Astrocyte of the spinal cord (primary cell): ENCODE measurements at regions not wholly inside any gene's neighbourhood (a gene's known extent, or its start where the extent isn't known, plus 50 kb on each side); places are given as distances from the start of the nearest gene placed in this dataset.

Source experiments
- DNase-seq: peaks from one replicate; pipeline ENCODE4 v3.0.0; 2011; ENCODE audit warnings: low read depth, low spot score
- H3K4me3 ChIP-seq: 2 replicates; pipeline ENCODE4 v1.5.1; 2011; ENCODE audit warnings: low read depth, mild to moderate bottlenecking, low read length, moderate library complexity
- in situ Hi-C: cut with HindIII; loops from 2 replicates; pipeline ENCODE4 v1.10.0; 2017; ENCODE audit warnings: low sequenced_read_pairs
- TF ChIP-seq, protein P1 (sequence below): IDR thresholded peaks from 2 replicates; pipeline ENCODE4 v1.5.1; 2012; ENCODE audit warnings: low read depth, mild to moderate bottlenecking, low read length, inconsistent platforms

DNA sequence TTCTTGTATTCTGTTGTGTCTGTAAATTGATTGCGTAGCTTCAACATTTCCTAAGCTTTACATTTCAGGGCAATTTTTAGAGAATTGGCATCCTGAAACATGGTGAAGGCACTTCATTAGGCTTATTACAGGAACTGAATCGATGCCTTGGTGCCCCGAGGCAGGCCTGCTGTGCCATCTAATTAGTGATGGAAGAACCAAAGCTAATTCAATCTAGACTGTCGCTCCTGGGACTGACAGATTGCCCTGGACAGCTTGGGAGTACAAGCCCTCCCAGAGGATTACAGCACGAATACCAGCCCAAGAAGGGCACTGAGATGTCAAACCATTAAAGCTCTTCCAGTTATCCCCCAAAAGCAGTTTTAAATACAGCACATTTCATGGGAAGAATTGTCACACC, 243.2 kb upstream of the ZC3H12C start:
- TF ChIP-seq, protein P1, sequence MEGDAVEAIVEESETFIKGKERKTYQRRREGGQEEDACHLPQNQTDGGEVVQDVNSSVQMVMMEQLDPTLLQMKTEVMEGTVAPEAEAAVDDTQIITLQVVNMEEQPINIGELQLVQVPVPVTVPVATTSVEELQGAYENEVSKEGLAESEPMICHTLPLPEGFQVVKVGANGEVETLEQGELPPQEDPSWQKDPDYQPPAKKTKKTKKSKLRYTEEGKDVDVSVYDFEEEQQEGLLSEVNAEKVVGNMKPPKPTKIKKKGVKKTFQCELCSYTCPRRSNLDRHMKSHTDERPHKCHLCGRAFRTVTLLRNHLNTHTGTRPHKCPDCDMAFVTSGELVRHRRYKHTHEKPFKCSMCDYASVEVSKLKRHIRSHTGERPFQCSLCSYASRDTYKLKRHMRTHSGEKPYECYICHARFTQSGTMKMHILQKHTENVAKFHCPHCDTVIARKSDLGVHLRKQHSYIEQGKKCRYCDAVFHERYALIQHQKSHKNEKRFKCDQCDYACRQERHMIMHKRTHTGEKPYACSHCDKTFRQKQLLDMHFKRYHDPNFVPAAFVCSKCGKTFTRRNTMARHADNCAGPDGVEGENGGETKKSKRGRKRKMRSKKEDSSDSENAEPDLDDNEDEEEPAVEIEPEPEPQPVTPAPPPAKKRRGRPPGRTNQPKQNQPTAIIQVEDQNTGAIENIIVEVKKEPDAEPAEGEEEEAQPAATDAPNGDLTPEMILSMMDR = no peak
- in situ Hi-C loops = no loop called here
- no peak overlapping the region for H3K4me3 ChIP-seq
- no peak for DNase-seq

DNA sequence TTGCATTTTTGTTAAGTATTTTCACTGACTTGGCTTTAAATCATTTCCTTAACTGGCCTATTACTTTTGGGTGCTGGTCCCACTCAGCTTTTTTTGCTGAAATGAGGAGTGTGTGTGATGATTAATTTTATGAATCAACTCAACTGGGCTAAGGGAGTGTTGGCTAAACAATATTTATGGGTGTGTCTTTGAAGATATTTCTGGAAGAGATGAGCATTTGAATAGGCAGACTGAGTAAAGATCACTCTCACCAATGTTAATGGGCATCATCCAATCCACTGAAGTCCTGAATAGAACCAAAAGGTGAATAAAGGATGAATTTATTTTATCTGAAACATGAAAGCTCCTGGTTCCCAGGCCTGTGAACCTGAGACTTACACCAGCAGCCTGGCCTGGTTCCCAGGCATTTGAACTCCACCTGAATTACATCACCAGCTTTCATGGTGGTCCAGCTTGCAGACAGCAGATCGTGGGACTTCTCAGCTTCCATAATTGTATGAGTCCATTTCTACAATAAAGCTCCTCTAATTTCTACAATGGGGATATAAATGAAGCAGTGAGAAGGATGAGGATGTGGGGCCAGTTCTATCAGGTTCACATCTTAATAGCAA, 241.3 kb upstream of the ZC3H12C start:
- no peak overlapping the region for H3K4me3 ChIP-seq
- DNase-seq = peak; percentile 31
- TF ChIP-seq, protein P1 = no peak
- in situ Hi-C loops = no loop called here

DNA sequence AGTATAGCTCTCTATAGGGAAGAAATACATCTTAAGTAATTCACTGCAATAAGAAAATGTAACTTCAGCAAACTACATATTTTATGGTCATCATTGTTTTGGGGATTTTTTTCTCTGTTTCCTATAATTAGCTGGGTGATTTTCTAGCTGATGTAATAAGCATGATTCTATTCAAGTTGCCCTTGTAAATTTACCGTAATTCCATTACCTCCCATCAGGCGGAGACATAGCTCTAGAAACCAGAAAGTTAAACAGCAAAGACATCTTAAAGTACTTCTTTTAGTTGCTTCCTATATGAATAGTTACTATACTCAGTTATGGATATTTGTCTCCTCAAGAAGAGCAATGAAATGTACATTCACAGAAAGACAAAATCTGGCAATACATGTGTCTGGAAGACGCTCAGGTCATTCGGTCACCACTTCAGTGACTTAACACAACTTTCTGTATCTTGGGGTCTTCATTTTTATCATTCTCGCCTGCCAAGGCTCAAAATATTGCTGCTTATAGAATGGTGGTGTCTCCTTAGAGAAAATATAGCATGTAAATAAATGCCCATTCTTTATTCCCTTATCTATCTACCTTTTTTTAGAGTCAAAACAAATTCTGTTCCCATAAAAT, 239.9 kb upstream of the ZC3H12C start:
- DNase-seq = peak; percentile 88
- TF ChIP-seq, protein P1 = peak; percentile 68
- in situ Hi-C loops = no loop called here
- no peak overlapping the region for H3K4me3 ChIP-seq

DNA sequence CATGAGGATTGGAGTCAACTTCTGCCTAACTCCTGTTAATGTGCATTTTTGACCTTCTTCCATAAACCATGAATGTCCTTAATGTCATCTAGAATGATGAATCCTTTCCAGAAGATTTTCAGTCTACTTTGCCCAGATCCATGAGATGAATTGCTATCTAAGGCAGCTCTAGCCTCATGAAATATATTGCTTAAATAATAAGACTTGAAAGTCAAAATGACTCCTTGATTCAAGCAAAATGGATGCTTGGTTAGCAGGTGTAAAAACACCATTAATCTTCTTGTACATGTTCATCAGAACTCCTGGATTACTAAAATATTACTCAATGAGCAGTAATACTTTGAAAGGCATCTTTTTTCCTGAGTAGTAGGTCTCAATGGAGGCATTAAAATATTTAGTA, 238.5 kb upstream of the ZC3H12C start:
- no peak for DNase-seq
- no peak overlapping the region for H3K4me3 ChIP-seq
- in situ Hi-C loops = no loop called here
- TF ChIP-seq, protein P1 = no peak

DNA sequence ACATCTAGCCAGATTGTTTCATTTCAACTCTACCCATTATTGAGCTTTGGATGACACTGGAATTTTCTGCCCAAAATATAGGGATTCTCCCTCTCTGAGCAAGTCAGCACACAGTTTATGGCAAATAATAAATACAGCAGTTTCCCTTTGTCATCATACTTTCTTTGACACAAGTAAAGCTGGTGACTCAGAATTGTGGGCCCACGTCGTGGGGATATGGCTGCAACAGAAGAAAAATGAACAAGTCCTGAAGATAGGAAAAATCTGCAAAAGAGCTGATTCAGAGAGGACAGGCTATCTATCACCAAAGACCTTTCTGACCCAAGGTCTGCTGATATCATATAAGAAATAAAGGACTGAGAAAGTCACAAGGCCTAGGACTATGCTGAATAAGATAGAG, 236.3 kb upstream of the ZC3H12C start:
- in situ Hi-C loops = no loop called here
- no peak overlapping the region for H3K4me3 ChIP-seq
- TF ChIP-seq, protein P1 = no peak
- no peak for DNase-seq

DNA sequence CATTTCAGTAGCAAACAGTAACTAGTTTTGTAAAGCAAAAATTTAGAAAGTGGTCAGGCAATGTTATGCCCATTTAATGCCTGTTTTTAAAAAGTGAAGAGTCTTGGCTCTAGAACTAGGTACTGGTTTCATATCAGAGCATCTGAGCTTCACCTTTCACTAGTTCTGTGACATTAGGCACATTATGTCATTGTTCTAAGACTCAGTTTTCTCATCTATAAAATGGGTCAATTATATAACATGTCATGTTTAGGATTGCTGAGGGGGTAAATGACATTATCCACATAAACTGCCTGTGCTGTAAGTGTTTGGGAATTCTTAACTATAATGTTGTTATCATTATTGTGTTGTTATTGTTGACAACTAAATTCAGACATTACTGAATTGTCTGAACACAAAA, 235.6 kb upstream of the ZC3H12C start:
- no peak for DNase-seq
- no peak overlapping the region for H3K4me3 ChIP-seq
- TF ChIP-seq, protein P1 = no peak
- in situ Hi-C loops = no loop called here
